HepG2 (cell line): ENCODE measurements at regions not wholly inside any gene's neighbourhood (a gene's known extent, or its start where the extent isn't known, plus 50 kb on each side); places are given as distances from the start of the nearest gene placed in this dataset.

Source experiments
- ATAC-seq: fragments of 200-7000 bp; cut with Tn5 transposase; 3 replicates; pipeline ENCODE4 v1.9.1; 2020; ENCODE audit warnings: mild to moderate bottlenecking, moderate library complexity
- BruUV-seq: library from RNA; stranded (reverse); fragments of 400-500 nt; replicated peaks from 2 replicates; lab custom pipeline; 2021; lab: Mats Ljungman, UMichigan
- CTCF ChIA-PET: fragments of 300-600 bp; formaldehyde crosslinking; extraction: SDS; loops from one replicate; lab custom pipeline; 2021; ENCODE audit warnings: low total read pairs, inconsistent platforms, low intra/inter-chr PET ratio; lab: Yijun Ruan, JAX
- POLR2A ChIA-PET: fragments of 350-600 bp; sonication (Branson Sonifier 250); formaldehyde crosslinking; loops from one replicate; lab custom pipeline; 2020; ENCODE audit warnings: antibody characterized with exemption, inconsistent platforms; lab: Yijun Ruan, JAX
- DNase-seq: peaks from one replicate; pipeline ENCODE4 v3.0.0-alpha.2; 2015; ENCODE audit warnings: low spot score
- FAIRE-seq: peaks from 3 replicates; lab custom pipeline; 2011; peaks lifted over from hg19 to GRCh38; lab: Jason Lieb, UNC
- H2AFZ ChIP-seq: one replicate; pipeline ENCODE4 v1.6.1; 2011; ENCODE audit warnings: low read length, inconsistent platforms
- H3K27ac ChIP-seq: fragments of 300-600 bp; 3 replicates; pipeline ENCODE4 v1.8.0; 2011; ENCODE audit warnings: mixed run types, mild to moderate bottlenecking, mixed read lengths, low read length, inconsistent platforms; ENCODE audit not compliant: insufficient read depth; ENCODE audit errors: extremely low read length
- H3K27me3 ChIP-seq, 2 experiments: fragments of 200-600 bp in 1 of 2; 2 replicates in 1 of 2; 3 replicates in 1 of 2; pipeline versions ENCODE4 v1.6.0 to v1.8.0; 2011; ENCODE audit warnings: low read length in 2 of 2, mild to moderate bottlenecking in 2 of 2, moderate library complexity in 2 of 2, inconsistent platforms in 1 of 2; ENCODE audit not compliant: insufficient read depth in 2 of 2, control insufficient read depth in 1 of 2
- H3K36me3 ChIP-seq, 2 experiments: fragments of 200-600 bp in 1 of 2; replicated peaks in 1 of 2; 2 replicates in 1 of 2; 3 replicates in 1 of 2; pipeline versions ENCODE4 v1.5.1 to v1.8.0; 2011; ENCODE audit warnings: low read length in 2 of 2, inconsistent platforms in 1 of 2; ENCODE audit not compliant: insufficient read depth in 2 of 2, control insufficient read depth in 1 of 2
- H3K4me1 ChIP-seq: 2 replicates; pipeline ENCODE4 v1.5.1; 2012; ENCODE audit warnings: low read length, inconsistent platforms; ENCODE audit not compliant: insufficient read depth
- H3K4me2 ChIP-seq: 2 replicates; pipeline ENCODE4 v1.6.0; 2011; ENCODE audit warnings: low read depth, low read length, inconsistent platforms
- H3K4me3 ChIP-seq, 3 experiments: fragments of 200-600 bp in 1 of 3; sonication (generic), shearing (Covaris generic) in 1 of 3; replicated peaks in 1 of 3; 2 replicates each; pipeline ENCODE4 v1.5.1; 2011 to 2016; ENCODE audit warnings: low read length in 3 of 3, inconsistent platforms in 2 of 3, low read depth in 2 of 3, mild to moderate bottlenecking in 2 of 3, control low read depth in 1 of 3, mixed read lengths in 1 of 3; ENCODE audit not compliant: insufficient read depth in 1 of 3
- H3K79me2 ChIP-seq: one replicate; pipeline ENCODE4 v1.6.1; 2011; ENCODE audit warnings: low read length, inconsistent platforms; ENCODE audit not compliant: insufficient read depth
- H3K9ac ChIP-seq: 2 replicates; pipeline ENCODE4 v1.6.0; 2011; ENCODE audit warnings: mild to moderate bottlenecking, low read depth, low read length, inconsistent platforms; ENCODE audit not compliant: insufficient read depth
- H3K9me3 ChIP-seq: 2 replicates; pipeline ENCODE4 v1.5.1; 2012; ENCODE audit warnings: mild to moderate bottlenecking, low read length
- H4K20me1 ChIP-seq: 2 replicates; pipeline ENCODE4 v1.6.0; 2011; ENCODE audit warnings: inconsistent platforms, mild to moderate bottlenecking, low read length, moderate library complexity; ENCODE audit not compliant: insufficient read depth
- HNRNPUL1 ChIP-seq: fragments of 200-400 bp; formaldehyde crosslinking; IDR thresholded peaks from 2 replicates; pipeline ENCODE4 v1.6.1; 2017; ENCODE audit warnings: low read depth, mild to moderate bottlenecking, low read length, moderate library complexity
- IKZF4 ChIP-seq: sonication (generic); formaldehyde crosslinking; IDR thresholded peaks from 2 replicates; pipeline ENCODE4 v1.5.1; 2020; ENCODE audit warnings: borderline replicate concordance, mild to moderate bottlenecking, low read depth, missing genetic modification reagents; ENCODE audit errors: not compliant biosample characterization
- MAFG ChIP-seq: sonication (generic); formaldehyde crosslinking; IDR thresholded peaks from 2 replicates; pipeline ENCODE4 v1.5.1; 2020; ENCODE audit warnings: mild to moderate bottlenecking, missing genetic modification reagents
- NR3C1 ChIP-seq: sonication (generic); formaldehyde crosslinking; IDR thresholded peaks from 2 replicates; pipeline ENCODE4 v1.4.0; 2020; ENCODE audit warnings: missing genetic modification reagents
- POLR2AphosphoS5 ChIP-seq: IDR thresholded peaks from 2 replicates; pipeline ENCODE4 v1.6.1; 2012; ENCODE audit warnings: low read depth, low read length
- USF2 ChIP-seq, 2 experiments: sonication (generic) in 1 of 2; formaldehyde crosslinking in 1 of 2; IDR thresholded peaks; 2 replicates each; pipeline versions ENCODE4 v1.5.1 to v1.6.1; 2011 to 2020; ENCODE audit warnings: borderline replicate concordance in 1 of 2, low read depth in 1 of 2, low read length in 1 of 2, mild to moderate bottlenecking in 1 of 2, missing genetic modification reagents in 1 of 2, moderate library complexity in 1 of 2
- ZC3H13 ChIP-seq: sonication (generic); formaldehyde crosslinking; IDR thresholded peaks from 2 replicates; pipeline ENCODE4 v1.8.1; 2023; ENCODE audit warnings: mild to moderate bottlenecking, missing genetic modification reagents, moderate library complexity
- ZNF317 ChIP-seq: sonication (generic); formaldehyde crosslinking; IDR thresholded peaks from 2 replicates; pipeline ENCODE4 v1.5.0; 2020; ENCODE audit warnings: mild to moderate bottlenecking, missing genetic modification reagents
- ZNF503 ChIP-seq: sonication (generic); formaldehyde crosslinking; IDR thresholded peaks from 2 replicates; pipeline ENCODE4 v1.4.0; 2020; ENCODE audit warnings: missing genetic modification reagents
- ZNF891 ChIP-seq: sonication (generic); formaldehyde crosslinking; IDR thresholded peaks from 2 replicates; pipeline ENCODE4 v1.5.0; 2020; ENCODE audit warnings: mild to moderate bottlenecking, missing genetic modification reagents
- in situ Hi-C: cut with HindIII; loops from 2 replicates; pipeline ENCODE4 v1.10.0; 2017; ENCODE audit warnings: low pct_unique_long_range_greater_than_20kb; ENCODE audit not compliant: extremely low pct_ligation_motif_present
- intact Hi-C: fragments of 100-400 bp; cut with micrococcal nuclease; formaldehyde crosslinking; loops from one replicate; pipeline ENCODE4 v1.10.0; 2022; ENCODE audit not compliant: unreplicated experiment
- TF ChIP-seq, protein P1 (sequence below): sonication (generic); formaldehyde crosslinking; IDR thresholded peaks from 2 replicates; pipeline ENCODE4 v1.9.0; 2021; ENCODE audit warnings: mild to moderate bottlenecking, missing genetic modification reagents

GRCh38 chr15:62334536-62334935 lies 169.5 kb upstream of the C2CD4B start:
- no peak for FAIRE-seq
- Histone ChIP-seq H2AFZ (no peak overlapping the region), H3K9ac (no peak overlapping the region), H3K4me1 (no peaks in the 10 kb centered on the region), H3K79me2 (no peaks in the 10 kb centered on the region), H4K20me1 (no peaks in the 10 kb centered on the region), H3K27me3 (peaks cover 1 to 13% of the 10 kb centered on the region in 2 experiments; a peak in 3 of 5 replicates), H3K36me3 (no peaks in the 10 kb centered on the region), H3K4me2 (no peak overlapping the region), H3K9me3 (no peaks in the 10 kb centered on the region), H3K4me3 (no peak overlapping the region), H3K27ac (no peak overlapping the region)
- no peak for TF ChIP-seq ZC3H13 (CRISPR knock-in tag)
- no peak for TF ChIP-seq HNRNPUL1
- TF ChIP-seq POLR2AphosphoS5: no peak
- no peak for TF ChIP-seq MAFG (CRISPR knock-in tag)
- TF ChIP-seq IKZF4 (CRISPR knock-in tag): no peak
- TF ChIP-seq ZNF891 (CRISPR knock-in tag): no peak
- TF ChIP-seq, protein P1, sequence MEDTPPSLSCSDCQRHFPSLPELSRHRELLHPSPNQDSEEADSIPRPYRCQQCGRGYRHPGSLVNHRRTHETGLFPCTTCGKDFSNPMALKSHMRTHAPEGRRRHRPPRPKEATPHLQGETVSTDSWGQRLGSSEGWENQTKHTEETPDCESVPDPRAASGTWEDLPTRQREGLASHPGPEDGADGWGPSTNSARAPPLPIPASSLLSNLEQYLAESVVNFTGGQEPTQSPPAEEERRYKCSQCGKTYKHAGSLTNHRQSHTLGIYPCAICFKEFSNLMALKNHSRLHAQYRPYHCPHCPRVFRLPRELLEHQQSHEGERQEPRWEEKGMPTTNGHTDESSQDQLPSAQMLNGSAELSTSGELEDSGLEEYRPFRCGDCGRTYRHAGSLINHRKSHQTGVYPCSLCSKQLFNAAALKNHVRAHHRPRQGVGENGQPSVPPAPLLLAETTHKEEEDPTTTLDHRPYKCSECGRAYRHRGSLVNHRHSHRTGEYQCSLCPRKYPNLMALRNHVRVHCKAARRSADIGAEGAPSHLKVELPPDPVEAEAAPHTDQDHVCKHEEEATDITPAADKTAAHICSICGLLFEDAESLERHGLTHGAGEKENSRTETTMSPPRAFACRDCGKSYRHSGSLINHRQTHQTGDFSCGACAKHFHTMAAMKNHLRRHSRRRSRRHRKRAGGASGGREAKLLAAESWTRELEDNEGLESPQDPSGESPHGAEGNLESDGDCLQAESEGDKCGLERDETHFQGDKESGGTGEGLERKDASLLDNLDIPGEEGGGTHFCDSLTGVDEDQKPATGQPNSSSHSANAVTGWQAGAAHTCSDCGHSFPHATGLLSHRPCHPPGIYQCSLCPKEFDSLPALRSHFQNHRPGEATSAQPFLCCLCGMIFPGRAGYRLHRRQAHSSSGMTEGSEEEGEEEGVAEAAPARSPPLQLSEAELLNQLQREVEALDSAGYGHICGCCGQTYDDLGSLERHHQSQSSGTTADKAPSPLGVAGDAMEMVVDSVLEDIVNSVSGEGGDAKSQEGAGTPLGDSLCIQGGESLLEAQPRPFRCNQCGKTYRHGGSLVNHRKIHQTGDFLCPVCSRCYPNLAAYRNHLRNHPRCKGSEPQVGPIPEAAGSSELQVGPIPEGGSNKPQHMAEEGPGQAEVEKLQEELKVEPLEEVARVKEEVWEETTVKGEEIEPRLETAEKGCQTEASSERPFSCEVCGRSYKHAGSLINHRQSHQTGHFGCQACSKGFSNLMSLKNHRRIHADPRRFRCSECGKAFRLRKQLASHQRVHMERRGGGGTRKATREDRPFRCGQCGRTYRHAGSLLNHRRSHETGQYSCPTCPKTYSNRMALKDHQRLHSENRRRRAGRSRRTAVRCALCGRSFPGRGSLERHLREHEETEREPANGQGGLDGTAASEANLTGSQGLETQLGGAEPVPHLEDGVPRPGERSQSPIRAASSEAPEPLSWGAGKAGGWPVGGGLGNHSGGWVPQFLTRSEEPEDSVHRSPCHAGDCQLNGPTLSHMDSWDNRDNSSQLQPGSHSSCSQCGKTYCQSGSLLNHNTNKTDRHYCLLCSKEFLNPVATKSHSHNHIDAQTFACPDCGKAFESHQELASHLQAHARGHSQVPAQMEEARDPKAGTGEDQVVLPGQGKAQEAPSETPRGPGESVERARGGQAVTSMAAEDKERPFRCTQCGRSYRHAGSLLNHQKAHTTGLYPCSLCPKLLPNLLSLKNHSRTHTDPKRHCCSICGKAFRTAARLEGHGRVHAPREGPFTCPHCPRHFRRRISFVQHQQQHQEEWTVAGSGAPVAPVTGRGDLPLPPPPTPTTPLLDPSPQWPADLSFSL (CRISPR knock-in tag): no peak
- TF ChIP-seq USF2 (IDR thresholded peaks at IDR 0.05; ENCODE audit: low read depth, low read length): no peak
- TF ChIP-seq USF2 (CRISPR knock-in tag; IDR thresholded peaks at IDR 0.05; ENCODE audit: borderline replicate concordance): no peak
- TF ChIP-seq ZNF503: no peak
- TF ChIP-seq NR3C1 (CRISPR knock-in tag): no peak
- no peak for TF ChIP-seq ZNF317 (CRISPR knock-in tag)
- intact Hi-C loops: no loop called here
- CTCF ChIA-PET: no interaction called here
- in situ Hi-C loops: no loop called here
- no peak for DNase-seq
- BruUV-seq: no TSS peak
- no peak for ATAC-seq
- POLR2A ChIA-PET: no interaction called here
